ENCODE measurements at regions not wholly inside any gene's neighbourhood (a gene's known extent, or its start where the extent isn't known, plus 50 kb on each side); places are given as distances from the start of the nearest gene placed in this dataset.

DNA sequence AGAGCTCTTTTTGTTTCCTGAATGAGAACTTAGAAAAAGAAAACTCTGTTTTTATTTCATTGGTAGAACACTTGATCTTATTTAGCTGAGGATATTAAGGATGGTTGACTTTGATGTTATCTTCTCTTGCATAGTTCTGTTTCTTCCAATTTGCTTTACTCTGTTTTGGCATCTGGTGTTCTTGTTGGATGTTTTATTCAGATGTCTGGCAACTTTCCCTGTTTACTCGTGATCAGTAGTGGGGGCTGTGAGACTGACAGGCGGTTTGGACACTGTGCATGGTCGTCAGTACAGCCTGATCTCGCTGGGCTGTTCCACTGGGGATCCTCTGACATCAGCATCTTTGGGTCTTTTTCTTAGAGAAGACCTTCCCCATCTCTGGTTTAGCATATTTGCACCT, 100.1 kb downstream of the TSN start:
- Histone ChIP-seq H3K4me3 (ENCODE audit: low read length) (no peak overlapping the region), H3K4me2 (ENCODE audit: low read length) (no peak overlapping the region), H3K27ac (ENCODE audit: low read length) (no peak overlapping the region), H3K27me3 (ENCODE audit: low read depth, low read length) (peaks cover 35% of the 10 kb centered on the region), H3K9ac (ENCODE audit: low read length) (no peak overlapping the region), H2AFZ (ENCODE audit: low read depth, low read length) (no peak overlapping the region), H4K20me1 (ENCODE audit: insufficient read depth, low read length) (no peaks in the 10 kb centered on the region), H3K79me2 (ENCODE audit: low read length) (no peaks in the 10 kb centered on the region), H3K36me3 (replicated peaks; ENCODE audit: low read depth, low read length) (no peaks in the 10 kb centered on the region), H3K4me1 (ENCODE audit: low read length) (no peaks in the 10 kb centered on the region), H3K9me3 (ENCODE audit: insufficient read depth, low read length) (no peaks in the 10 kb centered on the region)
- no peak for TF ChIP-seq EZH2phosphoT487 (IDR thresholded peaks at IDR 0.05; ENCODE audit: low read depth)
- TF ChIP-seq, protein P1, sequence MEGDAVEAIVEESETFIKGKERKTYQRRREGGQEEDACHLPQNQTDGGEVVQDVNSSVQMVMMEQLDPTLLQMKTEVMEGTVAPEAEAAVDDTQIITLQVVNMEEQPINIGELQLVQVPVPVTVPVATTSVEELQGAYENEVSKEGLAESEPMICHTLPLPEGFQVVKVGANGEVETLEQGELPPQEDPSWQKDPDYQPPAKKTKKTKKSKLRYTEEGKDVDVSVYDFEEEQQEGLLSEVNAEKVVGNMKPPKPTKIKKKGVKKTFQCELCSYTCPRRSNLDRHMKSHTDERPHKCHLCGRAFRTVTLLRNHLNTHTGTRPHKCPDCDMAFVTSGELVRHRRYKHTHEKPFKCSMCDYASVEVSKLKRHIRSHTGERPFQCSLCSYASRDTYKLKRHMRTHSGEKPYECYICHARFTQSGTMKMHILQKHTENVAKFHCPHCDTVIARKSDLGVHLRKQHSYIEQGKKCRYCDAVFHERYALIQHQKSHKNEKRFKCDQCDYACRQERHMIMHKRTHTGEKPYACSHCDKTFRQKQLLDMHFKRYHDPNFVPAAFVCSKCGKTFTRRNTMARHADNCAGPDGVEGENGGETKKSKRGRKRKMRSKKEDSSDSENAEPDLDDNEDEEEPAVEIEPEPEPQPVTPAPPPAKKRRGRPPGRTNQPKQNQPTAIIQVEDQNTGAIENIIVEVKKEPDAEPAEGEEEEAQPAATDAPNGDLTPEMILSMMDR (IDR thresholded peaks at IDR 0.05; ENCODE audit: low read depth, low read length), result no peak

DNA sequence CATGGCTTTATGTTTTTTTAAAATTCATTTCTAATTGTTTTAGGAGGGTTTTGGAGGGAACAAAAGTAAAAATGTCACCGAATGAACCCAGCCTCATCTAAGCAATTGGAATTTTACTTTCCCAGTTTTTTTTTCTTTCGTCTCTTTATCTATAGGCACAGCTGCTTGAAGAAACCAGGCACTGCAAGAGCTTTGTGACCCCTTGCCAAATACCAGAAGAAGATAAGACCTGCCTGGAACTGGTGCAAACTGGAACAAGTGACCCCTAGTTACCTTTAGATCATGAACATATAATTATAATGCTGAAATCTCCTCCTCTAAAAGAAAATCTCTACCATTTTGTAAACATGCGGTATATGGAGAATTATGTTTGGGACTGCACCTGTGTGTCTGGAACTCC, 100.9 kb downstream of the TSN start:
- Histone ChIP-seq H2AFZ (ENCODE audit: low read depth, low read length) (no peak overlapping the region), H3K36me3 (replicated peaks; ENCODE audit: low read depth, low read length) (no peaks in the 10 kb centered on the region), H3K9ac (ENCODE audit: low read length) (no peak overlapping the region), H4K20me1 (ENCODE audit: insufficient read depth, low read length) (no peaks in the 10 kb centered on the region), H3K4me1 (ENCODE audit: low read length) (no peaks in the 10 kb centered on the region), H3K9me3 (ENCODE audit: insufficient read depth, low read length) (no peaks in the 10 kb centered on the region), H3K27ac (ENCODE audit: low read length) (no peak overlapping the region), H3K79me2 (ENCODE audit: low read length) (no peaks in the 10 kb centered on the region), H3K27me3 (ENCODE audit: low read depth, low read length) (peaks cover 35% of the 10 kb centered on the region), H3K4me3 (ENCODE audit: low read length) (no peak overlapping the region), H3K4me2 (ENCODE audit: low read length) (no peak overlapping the region)
- TF ChIP-seq EZH2phosphoT487 (IDR thresholded peaks at IDR 0.05; ENCODE audit: low read depth), result no peak
- TF ChIP-seq, protein P1 (IDR thresholded peaks at IDR 0.05; ENCODE audit: low read depth, low read length), result no peak

GRCh38 chr2:121858369-121858768, 102.9 kb downstream of the TSN start:
- H3K27me3 ChIP-seq (ENCODE audit: low read depth, low read length), result peaks cover 35% of the 10 kb centered on the region
- H3K4me3 ChIP-seq (ENCODE audit: low read length), result no peak overlapping the region
- H3K9ac ChIP-seq (ENCODE audit: low read length), result no peak overlapping the region
- no peaks in the 10 kb centered on the region for H3K36me3 ChIP-seq (replicated peaks; ENCODE audit: low read depth, low read length)
- no peaks in the 10 kb centered on the region for H3K9me3 ChIP-seq (ENCODE audit: insufficient read depth, low read length)
- H4K20me1 ChIP-seq (ENCODE audit: insufficient read depth, low read length), result no peaks in the 10 kb centered on the region
- H2AFZ ChIP-seq (ENCODE audit: low read depth, low read length), result no peak overlapping the region
- no peak overlapping the region for H3K4me2 ChIP-seq (ENCODE audit: low read length)
- H3K79me2 ChIP-seq (ENCODE audit: low read length), result no peaks in the 10 kb centered on the region
- H3K4me1 ChIP-seq (ENCODE audit: low read length), result no peaks in the 10 kb centered on the region
- H3K27ac ChIP-seq (ENCODE audit: low read length), result no peak overlapping the region
- TF ChIP-seq, protein P1 (IDR thresholded peaks at IDR 0.05; ENCODE audit: low read depth, low read length), result no peak
- no peak for TF ChIP-seq EZH2phosphoT487 (IDR thresholded peaks at IDR 0.05; ENCODE audit: low read depth)

DNA sequence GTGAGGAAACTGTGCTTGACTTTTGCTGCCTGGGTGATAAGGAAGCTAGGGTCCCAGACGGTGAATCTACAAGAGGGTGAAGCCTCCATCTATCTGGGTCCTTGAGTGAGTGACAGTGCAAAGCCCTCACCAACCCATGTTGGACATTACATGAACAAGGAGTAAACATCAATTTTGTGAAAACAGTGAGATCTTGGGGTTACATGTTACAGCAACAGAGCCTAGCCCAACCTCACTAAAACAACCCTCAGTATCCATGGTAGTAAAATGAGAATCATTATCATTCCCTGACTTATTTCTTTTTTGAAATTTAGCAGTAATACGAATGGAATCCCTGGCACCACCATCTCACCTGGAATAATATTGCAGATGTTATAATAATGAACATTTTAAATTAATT, 103.4 kb downstream of the TSN start:
- TF ChIP-seq, protein P1 (IDR thresholded peaks at IDR 0.05; ENCODE audit: low read depth, low read length), result no peak
- H3K27me3 ChIP-seq (ENCODE audit: low read depth, low read length), result peaks cover 35% of the 10 kb centered on the region
- H3K9me3 ChIP-seq (ENCODE audit: insufficient read depth, low read length), result no peaks in the 10 kb centered on the region
- no peak overlapping the region for H2AFZ ChIP-seq (ENCODE audit: low read depth, low read length)
- H3K4me2 ChIP-seq (ENCODE audit: low read length), result no peak overlapping the region
- H3K27ac ChIP-seq (ENCODE audit: low read length), result no peak overlapping the region
- H3K4me3 ChIP-seq (ENCODE audit: low read length), result no peak overlapping the region
- H3K79me2 ChIP-seq (ENCODE audit: low read length), result no peaks in the 10 kb centered on the region
- H3K36me3 ChIP-seq (replicated peaks; ENCODE audit: low read depth, low read length), result no peaks in the 10 kb centered on the region
- H3K9ac ChIP-seq (ENCODE audit: low read length), result no peak overlapping the region
- no peaks in the 10 kb centered on the region for H4K20me1 ChIP-seq (ENCODE audit: insufficient read depth, low read length)
- H3K4me1 ChIP-seq (ENCODE audit: low read length), result no peaks in the 10 kb centered on the region

Data from OCI-LY3 (cell line).